HepG2 (cell line): ENCODE measurements at regions not wholly inside any gene's neighbourhood (a gene's known extent, or its start where the extent isn't known, plus 50 kb on each side); places are given as distances from the start of the nearest gene placed in this dataset.
A peak's percentile ranks its signal among the peaks of the same experiment; 100 is the strongest.

Source experiments
- ATAC-seq: fragments of 200-7000 bp; cut with Tn5 transposase; 3 replicates; pipeline ENCODE4 v1.9.1; 2020; ENCODE audit warnings: mild to moderate bottlenecking, moderate library complexity
- BruUV-seq: library from RNA; stranded (reverse); fragments of 400-500 nt; replicated peaks from 2 replicates; lab custom pipeline; 2021; lab: Mats Ljungman, UMichigan
- CTCF ChIA-PET: fragments of 300-600 bp; formaldehyde crosslinking; extraction: SDS; loops from one replicate; lab custom pipeline; 2021; ENCODE audit warnings: low total read pairs, inconsistent platforms, low intra/inter-chr PET ratio; lab: Yijun Ruan, JAX
- POLR2A ChIA-PET: fragments of 350-600 bp; sonication (Branson Sonifier 250); formaldehyde crosslinking; loops from one replicate; lab custom pipeline; 2020; ENCODE audit warnings: antibody characterized with exemption, inconsistent platforms; lab: Yijun Ruan, JAX
- DNase-seq: peaks from one replicate; pipeline ENCODE4 v3.0.0-alpha.2; 2015; ENCODE audit warnings: low spot score
- FAIRE-seq: peaks from 3 replicates; lab custom pipeline; 2011; peaks lifted over from hg19 to GRCh38; lab: Jason Lieb, UNC
- H2AFZ ChIP-seq: one replicate; pipeline ENCODE4 v1.6.1; 2011; ENCODE audit warnings: low read length, inconsistent platforms
- H3K27ac ChIP-seq: fragments of 300-600 bp; 3 replicates; pipeline ENCODE4 v1.8.0; 2011; ENCODE audit warnings: mixed run types, mild to moderate bottlenecking, mixed read lengths, low read length, inconsistent platforms; ENCODE audit not compliant: insufficient read depth; ENCODE audit errors: extremely low read length
- H3K27me3 ChIP-seq, 2 experiments: fragments of 200-600 bp in 1 of 2; 2 replicates in 1 of 2; 3 replicates in 1 of 2; pipeline versions ENCODE4 v1.6.0 to v1.8.0; 2011; ENCODE audit warnings: low read length in 2 of 2, mild to moderate bottlenecking in 2 of 2, moderate library complexity in 2 of 2, inconsistent platforms in 1 of 2; ENCODE audit not compliant: insufficient read depth in 2 of 2, control insufficient read depth in 1 of 2
- H3K36me3 ChIP-seq, 2 experiments: fragments of 200-600 bp in 1 of 2; replicated peaks in 1 of 2; 2 replicates in 1 of 2; 3 replicates in 1 of 2; pipeline versions ENCODE4 v1.5.1 to v1.8.0; 2011; ENCODE audit warnings: low read length in 2 of 2, inconsistent platforms in 1 of 2; ENCODE audit not compliant: insufficient read depth in 2 of 2, control insufficient read depth in 1 of 2
- H3K4me1 ChIP-seq: 2 replicates; pipeline ENCODE4 v1.5.1; 2012; ENCODE audit warnings: low read length, inconsistent platforms; ENCODE audit not compliant: insufficient read depth
- H3K4me2 ChIP-seq: 2 replicates; pipeline ENCODE4 v1.6.0; 2011; ENCODE audit warnings: low read depth, low read length, inconsistent platforms
- H3K4me3 ChIP-seq, 3 experiments: fragments of 200-600 bp in 1 of 3; sonication (generic), shearing (Covaris generic) in 1 of 3; replicated peaks in 1 of 3; 2 replicates each; pipeline ENCODE4 v1.5.1; 2011 to 2016; ENCODE audit warnings: low read length in 3 of 3, inconsistent platforms in 2 of 3, low read depth in 2 of 3, mild to moderate bottlenecking in 2 of 3, control low read depth in 1 of 3, mixed read lengths in 1 of 3; ENCODE audit not compliant: insufficient read depth in 1 of 3
- H3K79me2 ChIP-seq: one replicate; pipeline ENCODE4 v1.6.1; 2011; ENCODE audit warnings: low read length, inconsistent platforms; ENCODE audit not compliant: insufficient read depth
- H3K9ac ChIP-seq: 2 replicates; pipeline ENCODE4 v1.6.0; 2011; ENCODE audit warnings: mild to moderate bottlenecking, low read depth, low read length, inconsistent platforms; ENCODE audit not compliant: insufficient read depth
- H3K9me3 ChIP-seq: 2 replicates; pipeline ENCODE4 v1.5.1; 2012; ENCODE audit warnings: mild to moderate bottlenecking, low read length
- H4K20me1 ChIP-seq: 2 replicates; pipeline ENCODE4 v1.6.0; 2011; ENCODE audit warnings: inconsistent platforms, mild to moderate bottlenecking, low read length, moderate library complexity; ENCODE audit not compliant: insufficient read depth
- ATF7 ChIP-seq, 2 experiments: fragments of 450-650 bp in 1 of 2; sonication (generic) in 1 of 2; formaldehyde crosslinking in 1 of 2; IDR thresholded peaks; 2 replicates each; pipeline versions ENCODE4 v1.4.0 to v1.6.1; 2016 to 2020; ENCODE audit warnings: antibody characterized with exemption in 1 of 2, mild to moderate bottlenecking in 1 of 2, missing genetic modification reagents in 1 of 2
- CEBPB ChIP-seq: IDR thresholded peaks from 2 replicates; pipeline ENCODE4 v1.6.1; 2011; ENCODE audit warnings: low read depth, low read length, improper control_type of control experiment, borderline replicate concordance
- SP4 ChIP-seq: sonication (generic); formaldehyde crosslinking; IDR thresholded peaks from 2 replicates; pipeline ENCODE4 v1.8.1; 2023; ENCODE audit warnings: mild to moderate bottlenecking, missing genetic modification reagents
- ZNF10 ChIP-seq: sonication (generic); formaldehyde crosslinking; IDR thresholded peaks from 2 replicates; pipeline ENCODE4 v1.4.0; 2020; ENCODE audit warnings: mild to moderate bottlenecking, low read depth, missing genetic modification reagents, borderline replicate concordance
- ZNF121 ChIP-seq: sonication (generic); formaldehyde crosslinking; IDR thresholded peaks from 2 replicates; pipeline ENCODE4 v1.5.0; 2020; ENCODE audit warnings: mild to moderate bottlenecking, missing genetic modification reagents
- ZNF775 ChIP-seq: sonication (generic); formaldehyde crosslinking; IDR thresholded peaks from 2 replicates; pipeline ENCODE4 v1.4.0; 2020; ENCODE audit warnings: missing genetic modification reagents, mild to moderate bottlenecking, moderate library complexity, borderline replicate concordance
- ZNF891 ChIP-seq: sonication (generic); formaldehyde crosslinking; IDR thresholded peaks from 2 replicates; pipeline ENCODE4 v1.5.0; 2020; ENCODE audit warnings: mild to moderate bottlenecking, missing genetic modification reagents
- WGBS: methylation state at CpG from one replicate; pipeline ENCODE4 v1.1.6; 2017; ENCODE audit warnings: low lambda C conversion rate; 5-methylcytosine and 5-hydroxymethylcytosine counted together
- in situ Hi-C: cut with HindIII; loops from 2 replicates; pipeline ENCODE4 v1.10.0; 2017; ENCODE audit warnings: low pct_unique_long_range_greater_than_20kb; ENCODE audit not compliant: extremely low pct_ligation_motif_present
- intact Hi-C: fragments of 100-400 bp; cut with micrococcal nuclease; formaldehyde crosslinking; loops from one replicate; pipeline ENCODE4 v1.10.0; 2022; ENCODE audit not compliant: unreplicated experiment
- TF ChIP-seq, protein P1 (sequence below): sonication (generic); formaldehyde crosslinking; IDR thresholded peaks from 2 replicates; pipeline ENCODE4 v1.5.0; 2020; ENCODE audit warnings: mild to moderate bottlenecking, missing genetic modification reagents
- TF ChIP-seq, protein P2 (sequence below), 2 experiments: sonication (generic) in 1 of 2; formaldehyde crosslinking in 1 of 2; IDR thresholded peaks; 2 replicates each; pipeline versions ENCODE4 v1.6.1 to v1.9.0; 2014 to 2022; ENCODE audit warnings: antibody characterized with exemption in 1 of 2, borderline replicate concordance in 1 of 2, inconsistent platforms in 1 of 2, low read depth in 1 of 2, missing genetic modification reagents in 1 of 2

DNA sequence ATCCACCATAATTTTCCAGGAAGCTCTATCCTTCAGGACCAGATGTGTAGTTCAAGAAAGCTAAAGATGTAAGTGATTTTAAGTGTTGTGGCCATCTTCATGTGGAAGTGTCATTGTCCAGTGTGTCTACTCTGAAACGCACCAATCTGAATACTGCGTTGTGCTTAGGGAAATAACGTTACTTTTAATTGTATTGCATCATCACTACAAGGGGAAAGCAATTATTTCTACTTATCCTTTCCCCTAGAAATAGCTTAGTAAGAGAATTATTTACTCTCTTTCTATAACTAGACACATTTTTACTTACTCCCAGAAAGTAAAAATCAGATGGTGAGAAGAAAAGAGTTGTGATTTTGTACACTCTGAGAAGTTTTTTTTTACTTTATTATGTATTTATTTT is 102.4 kb upstream of the DLGAP1 start:
- ATAC-seq (no peak), FAIRE-seq (no peak), DNase-seq (no peak)
- no TSS peak for BruUV-seq
- no peak overlapping the region for H3K4me3 ChIP-seq
- no peaks in the 10 kb centered on the region for H3K79me2 ChIP-seq
- H4K20me1 ChIP-seq: no peaks in the 10 kb centered on the region
- in situ Hi-C loops: loop anchor here (25.0 kb wide), 1 partner anchor 95 kb away; the partner anchor contains the start of gene DLGAP1
- H3K27ac ChIP-seq: no peak overlapping the region
- TF ChIP-seq ZNF10 (CRISPR knock-in tag) (no peak), ZNF775 (CRISPR knock-in tag) (no peak), CEBPB (peak; percentile 38; the same call in 1 of the 2 replicates), SP4 (CRISPR knock-in tag) (no peak), ATF7 (IDR thresholded peaks at IDR 0.05) (peak; percentile 53; the same call in 1 of the 2 replicates), ATF7 (CRISPR knock-in tag; IDR thresholded peaks at IDR 0.05) (no peak)
- TF ChIP-seq, protein P1, sequence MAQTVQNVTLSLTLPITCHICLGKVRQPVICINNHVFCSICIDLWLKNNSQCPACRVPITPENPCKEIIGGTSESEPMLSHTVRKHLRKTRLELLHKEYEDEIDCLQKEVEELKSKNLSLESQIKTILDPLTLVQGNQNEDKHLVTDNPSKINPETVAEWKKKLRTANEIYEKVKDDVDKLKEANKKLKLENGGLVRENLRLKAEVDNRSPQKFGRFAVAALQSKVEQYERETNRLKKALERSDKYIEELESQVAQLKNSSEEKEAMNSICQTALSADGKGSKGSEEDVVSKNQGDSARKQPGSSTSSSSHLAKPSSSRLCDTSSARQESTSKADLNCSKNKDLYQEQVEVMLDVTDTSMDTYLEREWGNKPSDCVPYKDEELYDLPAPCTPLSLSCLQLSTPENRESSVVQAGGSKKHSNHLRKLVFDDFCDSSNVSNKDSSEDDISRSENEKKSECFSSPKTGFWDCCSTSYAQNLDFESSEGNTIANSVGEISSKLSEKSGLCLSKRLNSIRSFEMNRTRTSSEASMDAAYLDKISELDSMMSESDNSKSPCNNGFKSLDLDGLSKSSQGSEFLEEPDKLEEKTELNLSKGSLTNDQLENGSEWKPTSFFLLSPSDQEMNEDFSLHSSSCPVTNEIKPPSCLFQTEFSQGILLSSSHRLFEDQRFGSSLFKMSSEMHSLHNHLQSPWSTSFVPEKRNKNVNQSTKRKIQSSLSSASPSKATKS (CRISPR knock-in tag): no peak
- no peaks in the 10 kb centered on the region for H3K36me3 ChIP-seq
- CTCF ChIA-PET: no interaction called here
- no peak overlapping the region for H2AFZ ChIP-seq
- H3K4me1 ChIP-seq: no peaks in the 10 kb centered on the region
- no peak overlapping the region for H3K9ac ChIP-seq
- peaks cover 37% of the 10 kb centered on the region for H3K9me3 ChIP-seq
- POLR2A ChIA-PET: no interaction called here
- H3K27me3 ChIP-seq: no peaks in the 10 kb centered on the region
- WGBS: 3% methylated on average over 3 of the region's 3 CpGs
- H3K4me2 ChIP-seq: no peak overlapping the region
- intact Hi-C loops: no loop called here

DNA sequence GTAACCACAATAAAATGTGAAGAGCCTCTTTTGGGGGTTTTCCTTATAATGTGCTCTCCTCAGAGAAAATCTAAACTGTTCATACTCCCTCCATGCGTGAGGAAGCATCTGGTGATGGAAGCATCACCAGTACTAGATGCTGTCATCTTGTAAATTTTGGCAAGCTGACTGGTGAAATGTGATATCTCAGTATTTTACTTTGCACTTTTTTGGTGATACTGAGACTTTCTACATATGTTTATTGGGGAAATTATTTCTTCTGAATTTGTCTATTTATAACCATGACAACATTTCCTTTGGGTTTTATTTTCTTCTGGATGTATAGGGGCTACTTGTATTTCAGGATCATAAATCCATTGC is 95.9 kb upstream of the DLGAP1 start:
- no TSS peak for BruUV-seq
- WGBS: 0% methylated on average over 1 of the region's 1 CpG
- DNase-seq: no peak
- H3K4me2 ChIP-seq: no peak overlapping the region
- FAIRE-seq: no peak
- TF ChIP-seq, protein P2, sequence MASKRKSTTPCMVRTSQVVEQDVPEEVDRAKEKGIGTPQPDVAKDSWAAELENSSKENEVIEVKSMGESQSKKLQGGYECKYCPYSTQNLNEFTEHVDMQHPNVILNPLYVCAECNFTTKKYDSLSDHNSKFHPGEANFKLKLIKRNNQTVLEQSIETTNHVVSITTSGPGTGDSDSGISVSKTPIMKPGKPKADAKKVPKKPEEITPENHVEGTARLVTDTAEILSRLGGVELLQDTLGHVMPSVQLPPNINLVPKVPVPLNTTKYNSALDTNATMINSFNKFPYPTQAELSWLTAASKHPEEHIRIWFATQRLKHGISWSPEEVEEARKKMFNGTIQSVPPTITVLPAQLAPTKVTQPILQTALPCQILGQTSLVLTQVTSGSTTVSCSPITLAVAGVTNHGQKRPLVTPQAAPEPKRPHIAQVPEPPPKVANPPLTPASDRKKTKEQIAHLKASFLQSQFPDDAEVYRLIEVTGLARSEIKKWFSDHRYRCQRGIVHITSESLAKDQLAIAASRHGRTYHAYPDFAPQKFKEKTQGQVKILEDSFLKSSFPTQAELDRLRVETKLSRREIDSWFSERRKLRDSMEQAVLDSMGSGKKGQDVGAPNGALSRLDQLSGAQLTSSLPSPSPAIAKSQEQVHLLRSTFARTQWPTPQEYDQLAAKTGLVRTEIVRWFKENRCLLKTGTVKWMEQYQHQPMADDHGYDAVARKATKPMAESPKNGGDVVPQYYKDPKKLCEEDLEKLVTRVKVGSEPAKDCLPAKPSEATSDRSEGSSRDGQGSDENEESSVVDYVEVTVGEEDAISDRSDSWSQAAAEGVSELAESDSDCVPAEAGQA (IDR thresholded peaks at IDR 0.05; ENCODE audit: low read depth): no peak
- TF ChIP-seq, protein P2 (CRISPR knock-in tag; IDR thresholded peaks at IDR 0.05; ENCODE audit: borderline replicate concordance): no peak
- TF ChIP-seq ZNF891 (CRISPR knock-in tag) (no peak), ZNF121 (CRISPR knock-in tag) (no peak)
- TF ChIP-seq, all 625 proteins: peak for 0
- no peak overlapping the region for H3K9ac ChIP-seq
- H3K27me3 ChIP-seq: no peaks in the 10 kb centered on the region
- no peak overlapping the region for H3K4me3 ChIP-seq
- CTCF ChIA-PET: no interaction called here
- H3K36me3 ChIP-seq: no peaks in the 10 kb centered on the region
- no peaks in the 10 kb centered on the region for H3K4me1 ChIP-seq
- ATAC-seq: no peak
- H2AFZ ChIP-seq: no peak overlapping the region
- no peaks in the 10 kb centered on the region for H4K20me1 ChIP-seq
- POLR2A ChIA-PET: no interaction called here
- H3K9me3 ChIP-seq: peaks cover 38% of the 10 kb centered on the region
- intact Hi-C loops: no loop called here
- in situ Hi-C loops: loop anchor here (25.0 kb wide), 1 partner anchor 89 kb away; the partner anchor contains the start of gene DLGAP1
- no peaks in the 10 kb centered on the region for H3K79me2 ChIP-seq
- H3K27ac ChIP-seq: no peak overlapping the region
